IPS-20b (cell line): ENCODE measurements at regions not wholly inside any gene's neighbourhood (a gene's known extent, or its start where the extent isn't known, plus 50 kb on each side); places are given as distances from the start of the nearest gene placed in this dataset.

ENCODE experiments used
- H3K27ac ChIP-seq: one replicate; pipeline ENCODE4 v1.5.1; 2013; ENCODE audit warnings: low read length
- H3K27me3 ChIP-seq: 2 replicates; pipeline ENCODE4 v1.6.1; 2013; ENCODE audit warnings: mild to moderate bottlenecking, low read length, inconsistent platforms; ENCODE audit not compliant: insufficient read depth
- H3K36me3 ChIP-seq: 2 replicates; pipeline ENCODE4 v1.6.1; 2013; ENCODE audit warnings: low read depth, mild to moderate bottlenecking, inconsistent platforms, low read length, moderate library complexity; ENCODE audit not compliant: insufficient read depth
- H3K4me1 ChIP-seq: 2 replicates; pipeline ENCODE4 v1.6.1; 2013; ENCODE audit warnings: mild to moderate bottlenecking, control low read depth, inconsistent platforms, low read length, moderate library complexity; ENCODE audit not compliant: insufficient read depth
- H3K4me3 ChIP-seq: 2 replicates; pipeline ENCODE4 v1.5.1; 2013; ENCODE audit warnings: mild to moderate bottlenecking, low read length, inconsistent platforms
- H3K9ac ChIP-seq: 2 replicates; pipeline ENCODE4 v1.6.1; 2013; ENCODE audit warnings: low read depth, mild to moderate bottlenecking, inconsistent platforms, low read length, moderate library complexity
- H3K9me3 ChIP-seq: 2 replicates; pipeline ENCODE4 v1.6.1; 2013; ENCODE audit warnings: mild to moderate bottlenecking, low read depth, low read length, inconsistent platforms; ENCODE audit not compliant: insufficient read depth

DNA sequence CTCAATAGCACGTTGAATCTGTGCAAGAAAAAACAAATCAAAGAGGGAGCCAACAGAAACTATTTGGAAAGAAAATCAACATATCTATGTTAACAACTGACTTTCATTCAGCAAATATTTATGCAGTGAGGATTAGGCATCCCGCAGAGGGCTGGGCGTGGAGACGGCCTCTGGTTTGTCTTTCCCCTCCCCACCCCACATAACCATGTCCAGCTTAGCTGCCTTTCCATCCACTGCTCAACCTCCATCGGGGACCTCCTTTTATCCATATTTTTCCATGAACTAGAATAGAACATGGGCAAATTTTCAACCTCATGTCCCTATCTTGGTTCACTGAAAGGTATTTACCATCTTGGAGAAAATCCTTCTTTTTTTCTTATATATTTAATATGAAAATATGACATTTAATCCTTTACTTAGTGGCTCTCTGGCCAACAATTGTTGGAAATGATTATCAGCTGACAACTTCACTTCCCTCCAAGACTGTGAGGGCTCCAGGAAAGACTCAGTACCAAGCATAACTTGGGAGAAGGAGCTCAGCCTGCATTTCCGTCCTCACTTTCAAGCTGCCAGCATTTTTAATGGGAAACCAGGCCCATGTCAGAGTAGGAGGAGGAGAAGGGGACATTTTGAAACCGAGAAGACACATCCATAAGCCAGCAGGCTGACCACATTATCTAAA, 462.6 kb upstream of the MAF start:
- no peak overlapping the region for H3K9ac ChIP-seq
- no peaks in the 10 kb centered on the region; the same call in 1 of the 2 replicates for H3K9me3 ChIP-seq
- no peak overlapping the region for H3K27ac ChIP-seq
- no peak overlapping the region for H3K4me3 ChIP-seq
- H3K4me1 ChIP-seq = 0 out of 2 replicates have a peak, but pooled peaks cover 5% of the 10 kb centered on the region
- H3K27me3 ChIP-seq = no peaks in the 10 kb centered on the region
- no peaks in the 10 kb centered on the region for H3K36me3 ChIP-seq

DNA sequence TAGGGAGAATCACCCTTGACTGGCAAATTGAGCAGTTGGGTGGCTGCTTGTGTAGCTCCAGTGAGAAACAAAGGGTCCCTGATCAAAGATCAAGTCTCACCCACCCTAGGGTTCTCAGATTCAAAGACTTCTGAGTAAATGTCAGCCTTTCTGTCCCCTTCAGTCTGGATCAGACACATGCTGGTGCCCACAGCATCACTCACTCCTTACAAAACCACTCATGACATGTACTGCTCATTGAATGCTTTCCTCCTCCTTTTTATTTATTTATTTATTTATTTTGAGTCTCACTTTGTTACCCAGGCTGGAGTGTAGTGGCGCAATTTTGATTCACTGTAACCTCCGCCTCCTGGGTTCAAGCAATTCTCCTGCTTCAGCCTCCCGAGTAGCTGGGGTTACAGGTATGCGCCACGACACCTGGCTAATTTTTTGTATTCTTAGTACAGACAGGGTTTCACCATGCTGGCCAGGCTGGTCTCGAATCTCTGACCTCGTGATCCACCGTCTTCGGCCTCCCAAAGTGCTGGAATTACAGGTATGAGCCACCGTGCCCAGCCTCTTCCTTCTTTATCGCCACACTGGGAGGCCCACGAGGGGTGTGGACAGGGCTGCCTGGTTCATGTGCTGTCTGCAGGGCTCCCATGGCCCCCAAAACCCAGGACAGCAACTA, 462.0 kb upstream of the MAF start:
- H3K4me3 ChIP-seq = no peak overlapping the region
- no peaks in the 10 kb centered on the region for H3K36me3 ChIP-seq
- H3K9me3 ChIP-seq = no peaks in the 10 kb centered on the region
- no peaks in the 10 kb centered on the region for H3K27me3 ChIP-seq
- H3K27ac ChIP-seq = no peak overlapping the region
- H3K4me1 ChIP-seq = 0 out of 2 replicates have a peak, but pooled peaks cover 5% of the 10 kb centered on the region
- no peak overlapping the region for H3K9ac ChIP-seq

DNA sequence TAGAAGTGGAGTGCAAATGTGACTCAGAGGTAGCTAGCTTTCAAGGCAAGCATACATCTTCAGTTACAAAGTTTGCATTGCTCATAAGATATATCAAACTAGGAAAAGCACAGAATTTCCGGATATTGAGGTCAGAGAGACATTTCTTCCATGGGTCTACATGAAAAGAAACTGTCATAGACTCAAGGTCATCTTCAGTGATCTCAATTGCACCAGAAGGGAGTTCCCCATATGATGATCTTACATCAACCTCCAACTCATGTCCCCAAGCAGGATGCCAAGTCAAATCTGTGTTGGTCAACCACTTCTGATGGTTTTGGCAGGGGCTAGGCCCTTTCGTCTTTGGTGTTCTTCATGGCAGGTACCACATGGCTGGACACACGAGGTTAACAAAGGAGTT, 459.9 kb upstream of the MAF start:
- H3K27me3 ChIP-seq = no peaks in the 10 kb centered on the region
- H3K36me3 ChIP-seq = no peaks in the 10 kb centered on the region
- no peaks in the 10 kb centered on the region for H3K9me3 ChIP-seq
- no peak overlapping the region for H3K9ac ChIP-seq
- no peak overlapping the region for H3K4me3 ChIP-seq
- H3K4me1 ChIP-seq = 0 out of 2 replicates have a peak, but pooled peaks cover 5% of the 10 kb centered on the region
- H3K27ac ChIP-seq = no peak overlapping the region

DNA sequence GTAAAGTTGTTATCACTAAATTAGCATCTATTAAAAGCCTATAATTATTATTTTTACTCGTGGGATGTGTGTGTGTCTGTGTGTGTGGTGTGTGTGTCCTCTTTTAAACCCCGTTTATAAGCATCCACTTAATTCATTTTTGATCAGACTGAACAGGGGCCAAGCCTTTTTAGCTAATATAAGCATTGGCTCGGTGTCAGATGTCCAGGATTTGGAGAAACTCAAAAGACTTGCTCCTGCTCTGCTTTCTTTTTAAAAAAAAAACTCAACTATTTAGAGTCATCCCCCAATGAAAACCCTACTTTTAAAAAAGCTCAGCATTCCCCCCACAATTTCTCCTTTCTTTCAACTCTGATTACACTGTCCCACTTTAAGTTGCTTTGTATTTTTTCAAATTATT, 459.3 kb upstream of the MAF start:
- H3K27ac ChIP-seq = no peak overlapping the region
- no peaks in the 10 kb centered on the region for H3K36me3 ChIP-seq
- no peaks in the 10 kb centered on the region for H3K27me3 ChIP-seq
- H3K9ac ChIP-seq = no peak overlapping the region
- H3K9me3 ChIP-seq = no peaks in the 10 kb centered on the region
- 0 out of 2 replicates have a peak, but pooled peaks cover 3% of the 10 kb centered on the region for H3K4me1 ChIP-seq
- H3K4me3 ChIP-seq = no peak overlapping the region

DNA sequence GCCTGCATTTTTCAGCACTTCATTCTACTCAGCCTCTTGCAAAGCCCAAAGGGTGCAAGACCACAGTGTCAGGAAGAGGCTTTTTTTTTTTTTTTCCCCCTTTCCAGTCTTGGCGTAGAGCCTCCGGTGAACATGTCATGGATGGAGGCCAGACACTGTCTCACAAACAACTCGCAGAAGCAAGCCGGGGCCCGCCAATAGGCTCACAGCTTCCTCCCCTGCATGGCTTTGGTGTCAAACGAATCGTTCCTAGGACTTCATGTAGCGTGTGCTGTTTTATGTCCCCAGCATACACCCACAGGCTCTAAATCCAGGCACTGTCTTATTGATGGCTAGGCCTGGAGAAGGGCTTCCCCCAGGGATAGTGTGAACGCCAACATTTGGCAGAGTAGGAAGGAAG, 457.7 kb upstream of the MAF start:
- H3K9ac ChIP-seq = no peak overlapping the region
- H3K36me3 ChIP-seq = no peaks in the 10 kb centered on the region
- H3K27me3 ChIP-seq = no peaks in the 10 kb centered on the region
- H3K4me3 ChIP-seq = no peak overlapping the region
- 0 out of 2 replicates have a peak, but pooled peaks cover 3% of the 10 kb centered on the region for H3K4me1 ChIP-seq
- no peaks in the 10 kb centered on the region for H3K9me3 ChIP-seq
- H3K27ac ChIP-seq = no peak overlapping the region

DNA sequence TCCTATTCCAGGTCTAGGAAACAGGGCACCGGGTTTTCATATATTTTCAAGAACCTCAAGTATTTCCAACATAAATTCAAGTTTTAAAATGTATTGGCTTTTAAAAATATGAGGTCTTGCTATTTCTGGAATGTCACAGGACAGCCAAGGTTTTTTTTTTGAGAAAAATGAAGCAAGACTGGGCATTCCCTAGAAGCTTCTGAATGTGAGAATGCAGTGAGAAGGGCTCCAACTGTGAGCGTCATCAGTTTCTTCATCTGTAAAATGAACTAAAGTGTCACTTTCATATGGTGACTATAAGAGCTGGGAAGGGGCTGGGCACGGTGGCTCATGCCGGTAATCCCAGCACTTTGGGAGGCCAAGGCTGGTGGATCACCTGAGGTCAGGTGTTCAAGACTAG, 455.8 kb upstream of the MAF start:
- Histone ChIP-seq H3K4me3 (no peak overlapping the region), H3K4me1 (no peaks in the 10 kb centered on the region), H3K27me3 (no peaks in the 10 kb centered on the region), H3K27ac (no peak overlapping the region), H3K36me3 (no peaks in the 10 kb centered on the region), H3K9ac (no peak overlapping the region), H3K9me3 (no peaks in the 10 kb centered on the region)

DNA sequence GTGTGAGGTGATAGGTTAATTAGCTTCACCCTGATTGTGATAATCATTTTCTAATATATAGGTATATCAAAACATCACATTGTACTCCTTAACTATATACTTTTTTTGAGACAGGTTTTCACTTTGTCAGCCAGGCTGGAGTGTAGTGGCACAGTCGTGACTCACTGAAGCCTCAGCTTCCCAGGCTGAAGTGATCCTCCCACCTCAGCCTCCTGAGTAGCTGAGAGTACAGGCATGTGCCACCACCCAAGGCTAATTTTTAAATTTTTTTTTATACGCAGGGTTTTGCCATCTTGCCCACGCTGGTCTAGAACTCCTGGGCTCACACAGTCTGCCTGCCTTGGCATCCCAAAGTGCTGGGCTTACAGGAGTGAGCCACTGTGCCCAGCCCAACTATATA, 455.3 kb upstream of the MAF start:
- Histone ChIP-seq H3K9ac (no peak overlapping the region), H3K36me3 (no peaks in the 10 kb centered on the region), H3K9me3 (no peaks in the 10 kb centered on the region), H3K4me3 (no peak overlapping the region), H3K27me3 (no peaks in the 10 kb centered on the region), H3K27ac (no peak overlapping the region), H3K4me1 (no peaks in the 10 kb centered on the region)

DNA sequence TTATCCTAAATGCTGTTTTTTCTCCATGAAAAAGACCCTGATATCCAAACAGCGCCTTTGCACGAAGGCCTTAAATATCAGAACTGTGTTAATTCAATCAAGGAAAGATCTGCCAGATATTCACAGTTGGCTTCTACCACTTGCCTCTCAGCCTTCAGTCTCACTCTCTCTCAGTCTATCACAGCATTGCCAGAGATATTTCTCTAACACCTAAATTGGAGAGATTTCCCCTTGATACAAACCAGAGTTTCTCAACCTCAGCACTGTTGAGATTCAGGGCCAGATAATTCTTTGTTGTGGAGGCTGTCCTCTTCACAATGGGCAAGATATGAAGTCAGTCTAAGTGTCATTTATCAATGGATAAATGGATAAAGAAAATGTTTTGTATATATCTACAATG, 454.1 kb upstream of the MAF start:
- H3K9me3 ChIP-seq = no peaks in the 10 kb centered on the region
- H3K36me3 ChIP-seq = no peaks in the 10 kb centered on the region
- H3K4me3 ChIP-seq = no peak overlapping the region
- no peak overlapping the region for H3K27ac ChIP-seq
- H3K9ac ChIP-seq = no peak overlapping the region
- H3K4me1 ChIP-seq = no peaks in the 10 kb centered on the region
- H3K27me3 ChIP-seq = no peaks in the 10 kb centered on the region

DNA sequence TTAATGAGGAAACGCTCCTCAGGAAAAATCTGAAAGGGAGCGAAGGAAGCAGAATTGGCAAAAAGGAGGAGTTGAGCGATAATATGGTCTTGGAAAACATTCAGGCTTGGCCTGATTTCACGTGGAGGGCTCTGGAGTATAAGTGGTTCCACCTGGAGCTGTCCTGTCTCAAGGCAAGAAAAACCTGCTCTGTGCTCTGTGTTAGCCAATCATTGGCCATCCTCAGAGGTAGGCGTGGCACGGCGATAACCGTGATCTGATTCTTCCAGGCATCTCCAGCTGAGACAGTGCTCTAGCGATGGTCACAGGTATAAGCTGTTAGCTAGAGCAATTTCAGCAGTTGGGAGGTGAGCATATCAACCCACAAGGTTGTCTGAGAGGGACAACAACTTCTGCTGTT, 450.5 kb upstream of the MAF start:
- Histone ChIP-seq H3K27me3 (no peaks in the 10 kb centered on the region), H3K4me1 (no peaks in the 10 kb centered on the region), H3K9ac (no peak overlapping the region), H3K36me3 (no peaks in the 10 kb centered on the region), H3K27ac (no peak overlapping the region), H3K9me3 (no peaks in the 10 kb centered on the region), H3K4me3 (no peak overlapping the region)

DNA sequence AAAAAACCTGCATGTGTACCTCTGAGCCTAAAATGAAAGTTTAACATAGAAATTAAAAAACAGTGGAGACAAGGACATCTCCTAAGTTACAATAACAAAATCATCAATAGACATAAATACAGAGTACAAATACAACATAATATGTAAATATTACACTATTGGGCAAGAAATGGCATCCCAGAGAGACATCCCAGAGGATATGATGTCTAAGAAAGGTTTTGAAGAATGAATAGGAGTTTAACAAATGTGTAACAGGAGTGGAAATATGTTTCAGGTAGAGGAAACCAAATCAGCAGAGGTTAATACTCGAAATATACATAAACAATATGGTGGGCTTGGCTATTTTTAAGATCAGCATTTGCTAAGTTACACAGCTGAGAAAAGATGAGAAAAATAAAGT, 447.7 kb upstream of the MAF start:
- no peak overlapping the region for H3K9ac ChIP-seq
- H3K4me3 ChIP-seq = no peak overlapping the region
- no peaks in the 10 kb centered on the region for H3K9me3 ChIP-seq
- H3K4me1 ChIP-seq = no peaks in the 10 kb centered on the region
- no peaks in the 10 kb centered on the region for H3K27me3 ChIP-seq
- no peak overlapping the region for H3K27ac ChIP-seq
- no peaks in the 10 kb centered on the region for H3K36me3 ChIP-seq

DNA sequence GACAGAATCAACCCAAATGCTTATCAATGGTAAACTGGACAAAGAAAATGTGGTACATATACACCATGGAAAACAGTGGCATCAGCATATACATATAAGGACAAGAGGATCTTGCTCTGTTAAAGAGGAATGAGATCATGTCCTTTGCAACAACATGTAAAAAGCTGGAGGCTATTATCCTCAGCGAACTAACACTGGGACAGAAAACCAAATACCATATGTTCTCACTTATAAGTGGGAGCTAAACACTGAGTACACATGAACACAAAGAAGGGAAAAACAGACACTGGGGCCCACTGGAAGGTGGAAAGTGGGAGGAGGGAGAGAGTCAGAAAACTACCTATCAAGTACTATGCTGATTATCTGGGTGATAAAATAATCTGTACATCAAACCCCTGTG, 447.3 kb upstream of the MAF start:
- Histone ChIP-seq H3K27ac (no peak overlapping the region), H3K9ac (no peak overlapping the region), H3K27me3 (no peaks in the 10 kb centered on the region), H3K36me3 (no peaks in the 10 kb centered on the region), H3K9me3 (no peaks in the 10 kb centered on the region), H3K4me1 (no peaks in the 10 kb centered on the region), H3K4me3 (no peak overlapping the region)

DNA sequence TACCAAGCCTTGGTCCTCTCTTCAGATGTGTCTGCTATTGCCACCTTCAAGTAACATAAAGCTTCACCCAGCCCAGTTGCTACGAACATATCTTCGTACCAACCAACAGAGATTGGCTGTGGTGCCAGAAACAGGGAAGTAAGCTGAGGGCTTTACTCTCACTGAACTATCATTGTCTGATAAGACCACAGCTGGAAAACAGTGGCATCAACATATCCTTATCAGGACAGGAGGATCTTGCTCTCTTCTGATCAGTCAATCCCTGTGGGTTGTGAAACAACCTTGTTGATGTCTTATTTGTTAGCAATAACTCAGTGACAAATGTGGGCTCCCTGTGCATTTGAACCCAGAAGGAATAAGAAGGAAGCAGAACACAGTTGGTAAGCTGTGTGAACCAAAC, 446.3 kb upstream of the MAF start:
- no peaks in the 10 kb centered on the region for H3K4me1 ChIP-seq
- H3K27ac ChIP-seq = no peak overlapping the region
- H3K4me3 ChIP-seq = no peak overlapping the region
- no peaks in the 10 kb centered on the region for H3K36me3 ChIP-seq
- H3K9me3 ChIP-seq = no peaks in the 10 kb centered on the region
- no peak overlapping the region for H3K9ac ChIP-seq
- no peaks in the 10 kb centered on the region for H3K27me3 ChIP-seq
